Neural cell (in vitro differentiated cells): ENCODE measurements at regions not wholly inside any gene's neighbourhood (a gene's known extent, or its start where the extent isn't known, plus 50 kb on each side); places are given as distances from the start of the nearest gene placed in this dataset.

Source experiments
- EP300 ChIP-seq: fragments of 450-650 bp; conservative IDR thresholded peaks from 2 replicates; pipeline ENCODE4 v1.6.1; 2014; ENCODE audit warnings: antibody characterized with exemption, mild to moderate bottlenecking, moderate library complexity; ENCODE audit not compliant: poor library complexity, severe bottlenecking
- EZH2 ChIP-seq: fragments of 200-600, 300-800 bp; shearing (Covaris generic), sonication (generic); IDR thresholded peaks from 2 replicates; pipeline ENCODE4 v1.6.1; 2014; ENCODE audit warnings: antibody characterized with exemption, low read length, borderline replicate concordance, mild to moderate bottlenecking; ENCODE audit not compliant: insufficient read depth, poor library complexity, severe bottlenecking
- POLR2AphosphoS5 ChIP-seq: IDR thresholded peaks from 2 replicates; pipeline ENCODE4 v1.6.1; 2012
- RAD21 ChIP-seq: fragments of 450-650 bp; conservative IDR thresholded peaks from 2 replicates; pipeline ENCODE4 v1.6.1; 2014; ENCODE audit warnings: antibody characterized with exemption, mild to moderate bottlenecking, moderate library complexity
- SMC3 ChIP-seq: fragments of 450-650 bp; conservative IDR thresholded peaks from 2 replicates; pipeline ENCODE4 v1.6.1; 2014; ENCODE audit warnings: antibody characterized with exemption, mild to moderate bottlenecking, moderate library complexity; ENCODE audit not compliant: poor library complexity
- TAF1 ChIP-seq: IDR thresholded peaks from 2 replicates; pipeline ENCODE4 v1.6.1; 2012; ENCODE audit warnings: low read depth
- TF ChIP-seq, protein P1 (sequence below): fragments of 450-650 bp; IDR thresholded peaks from 2 replicates; pipeline ENCODE4 v1.5.1; 2014; ENCODE audit warnings: antibody characterized with exemption, mild to moderate bottlenecking, moderate library complexity; ENCODE audit not compliant: poor library complexity, severe bottlenecking
- TF ChIP-seq, protein P2 (sequence below): IDR thresholded peaks from 2 replicates; pipeline ENCODE4 v1.6.1; 2012; ENCODE audit warnings: borderline replicate concordance

DNA sequence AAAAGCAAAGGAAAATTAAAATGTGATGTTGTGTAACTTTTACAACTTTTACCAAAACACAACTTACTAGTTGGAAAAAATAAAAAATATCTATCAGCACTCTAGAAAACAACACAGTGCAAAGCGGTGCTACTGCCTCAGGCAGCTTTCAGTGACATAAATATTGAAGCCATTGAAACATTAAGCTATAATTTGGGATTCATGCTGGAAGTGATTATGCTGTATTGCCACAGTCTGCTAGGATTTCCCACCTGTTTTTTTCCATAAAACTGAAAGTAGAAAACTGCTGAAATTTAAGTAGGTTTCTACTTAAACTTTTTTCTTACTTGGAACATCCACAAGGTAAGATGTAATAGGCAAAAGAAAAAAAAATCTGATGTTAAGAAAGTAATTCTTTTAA lies 674.4 kb downstream of the KCNT2 start:
- TF ChIP-seq EZH2 (no peak), TAF1 (no peak), POLR2AphosphoS5 (no peak), EP300 (no peak), SMC3 (no peak), RAD21 (no peak)
- TF ChIP-seq, protein P1, sequence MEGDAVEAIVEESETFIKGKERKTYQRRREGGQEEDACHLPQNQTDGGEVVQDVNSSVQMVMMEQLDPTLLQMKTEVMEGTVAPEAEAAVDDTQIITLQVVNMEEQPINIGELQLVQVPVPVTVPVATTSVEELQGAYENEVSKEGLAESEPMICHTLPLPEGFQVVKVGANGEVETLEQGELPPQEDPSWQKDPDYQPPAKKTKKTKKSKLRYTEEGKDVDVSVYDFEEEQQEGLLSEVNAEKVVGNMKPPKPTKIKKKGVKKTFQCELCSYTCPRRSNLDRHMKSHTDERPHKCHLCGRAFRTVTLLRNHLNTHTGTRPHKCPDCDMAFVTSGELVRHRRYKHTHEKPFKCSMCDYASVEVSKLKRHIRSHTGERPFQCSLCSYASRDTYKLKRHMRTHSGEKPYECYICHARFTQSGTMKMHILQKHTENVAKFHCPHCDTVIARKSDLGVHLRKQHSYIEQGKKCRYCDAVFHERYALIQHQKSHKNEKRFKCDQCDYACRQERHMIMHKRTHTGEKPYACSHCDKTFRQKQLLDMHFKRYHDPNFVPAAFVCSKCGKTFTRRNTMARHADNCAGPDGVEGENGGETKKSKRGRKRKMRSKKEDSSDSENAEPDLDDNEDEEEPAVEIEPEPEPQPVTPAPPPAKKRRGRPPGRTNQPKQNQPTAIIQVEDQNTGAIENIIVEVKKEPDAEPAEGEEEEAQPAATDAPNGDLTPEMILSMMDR = no peak
- TF ChIP-seq, protein P2, sequence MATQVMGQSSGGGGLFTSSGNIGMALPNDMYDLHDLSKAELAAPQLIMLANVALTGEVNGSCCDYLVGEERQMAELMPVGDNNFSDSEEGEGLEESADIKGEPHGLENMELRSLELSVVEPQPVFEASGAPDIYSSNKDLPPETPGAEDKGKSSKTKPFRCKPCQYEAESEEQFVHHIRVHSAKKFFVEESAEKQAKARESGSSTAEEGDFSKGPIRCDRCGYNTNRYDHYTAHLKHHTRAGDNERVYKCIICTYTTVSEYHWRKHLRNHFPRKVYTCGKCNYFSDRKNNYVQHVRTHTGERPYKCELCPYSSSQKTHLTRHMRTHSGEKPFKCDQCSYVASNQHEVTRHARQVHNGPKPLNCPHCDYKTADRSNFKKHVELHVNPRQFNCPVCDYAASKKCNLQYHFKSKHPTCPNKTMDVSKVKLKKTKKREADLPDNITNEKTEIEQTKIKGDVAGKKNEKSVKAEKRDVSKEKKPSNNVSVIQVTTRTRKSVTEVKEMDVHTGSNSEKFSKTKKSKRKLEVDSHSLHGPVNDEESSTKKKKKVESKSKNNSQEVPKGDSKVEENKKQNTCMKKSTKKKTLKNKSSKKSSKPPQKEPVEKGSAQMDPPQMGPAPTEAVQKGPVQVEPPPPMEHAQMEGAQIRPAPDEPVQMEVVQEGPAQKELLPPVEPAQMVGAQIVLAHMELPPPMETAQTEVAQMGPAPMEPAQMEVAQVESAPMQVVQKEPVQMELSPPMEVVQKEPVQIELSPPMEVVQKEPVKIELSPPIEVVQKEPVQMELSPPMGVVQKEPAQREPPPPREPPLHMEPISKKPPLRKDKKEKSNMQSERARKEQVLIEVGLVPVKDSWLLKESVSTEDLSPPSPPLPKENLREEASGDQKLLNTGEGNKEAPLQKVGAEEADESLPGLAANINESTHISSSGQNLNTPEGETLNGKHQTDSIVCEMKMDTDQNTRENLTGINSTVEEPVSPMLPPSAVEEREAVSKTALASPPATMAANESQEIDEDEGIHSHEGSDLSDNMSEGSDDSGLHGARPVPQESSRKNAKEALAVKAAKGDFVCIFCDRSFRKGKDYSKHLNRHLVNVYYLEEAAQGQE = no peak
